MM.1S (cell line): ENCODE measurements at regions not wholly inside any gene's neighbourhood (a gene's known extent, or its start where the extent isn't known, plus 50 kb on each side); places are given as distances from the start of the nearest gene placed in this dataset.

Source experiments
- DNase-seq: peaks from one replicate; pipeline ENCODE4 v3.0.0-alpha.2; 2015
- H2AFZ ChIP-seq: fragments of 300-600 bp; sonication (generic); 2 replicates; pipeline ENCODE4 v1.6.0; 2016; ENCODE audit warnings: antibody characterized with exemption, low read length
- H3F3A ChIP-seq: fragments of 300-600 bp; sonication (generic); 2 replicates; pipeline ENCODE4 v1.6.1; 2016; ENCODE audit warnings: mild to moderate bottlenecking, antibody characterized with exemption, low read length, moderate library complexity, mixed read lengths; ENCODE audit not compliant: insufficient read depth
- H3K27ac ChIP-seq: fragments of 300-600 bp; sonication (generic); 2 replicates; pipeline ENCODE4 v1.5.1; 2016; ENCODE audit warnings: mild to moderate bottlenecking, low read length
- H3K27me3 ChIP-seq: fragments of 300-600 bp; sonication (generic); replicated peaks from 2 replicates; pipeline ENCODE4 v1.6.0; 2016; ENCODE audit warnings: low read length; ENCODE audit not compliant: insufficient read depth
- H3K36me3 ChIP-seq: fragments of 300-600 bp; sonication (generic); replicated peaks from 2 replicates; pipeline ENCODE4 v1.6.1; 2016; ENCODE audit warnings: mild to moderate bottlenecking, low read length, mixed read lengths; ENCODE audit not compliant: insufficient read depth
- H3K4me1 ChIP-seq: fragments of 300-600 bp; sonication (generic); 2 replicates; pipeline ENCODE4 v1.6.1; 2016; ENCODE audit warnings: low read length, mixed read lengths
- H3K4me2 ChIP-seq: fragments of 300-600 bp; sonication (generic); 2 replicates; pipeline ENCODE4 v1.6.0; 2016; ENCODE audit warnings: low read depth, low read length
- H3K4me3 ChIP-seq: fragments of 300-600 bp; sonication (generic); 2 replicates; pipeline ENCODE4 v1.5.1; 2016; ENCODE audit warnings: low read length, mixed read lengths
- H3K79me2 ChIP-seq: fragments of 300-600 bp; sonication (generic); 2 replicates; pipeline ENCODE4 v1.6.1; 2016; ENCODE audit warnings: mixed run types, low read length, mixed read lengths
- H3K9ac ChIP-seq: fragments of 300-600 bp; sonication (generic); 2 replicates; pipeline ENCODE4 v1.6.1; 2016; ENCODE audit warnings: low read length, mixed read lengths
- H3K9me2 ChIP-seq: fragments of 300-600 bp; sonication (generic); replicated peaks from 2 replicates; pipeline ENCODE4 v1.6.1; 2016; ENCODE audit warnings: mild to moderate bottlenecking, low read length, mixed read lengths; ENCODE audit not compliant: insufficient read depth
- H3K9me3 ChIP-seq: fragments of 300-600 bp; sonication (generic); replicated peaks from 2 replicates; pipeline ENCODE4 v1.6.1; 2016; ENCODE audit warnings: mild to moderate bottlenecking, low read length, mixed read lengths; ENCODE audit not compliant: insufficient read depth
- H4K20me1 ChIP-seq: fragments of 300-600 bp; sonication (generic); 2 replicates; pipeline ENCODE4 v1.6.1; 2016; ENCODE audit warnings: mild to moderate bottlenecking, low read length, moderate library complexity, mixed read lengths; ENCODE audit not compliant: insufficient read depth
- EZH2 ChIP-seq: fragments of 300-600 bp; sonication (generic); optimal IDR thresholded peaks from 2 replicates; pipeline ENCODE3; 2017; ENCODE audit warnings: low read depth, mild to moderate bottlenecking, antibody characterized with exemption, low read length, mixed read lengths
- EZH2phosphoT487 ChIP-seq: fragments of 300-600 bp; sonication (generic); IDR thresholded peaks from 2 replicates; pipeline ENCODE4 v1.6.1; 2018; ENCODE audit warnings: antibody characterized with exemption, low read length
- TF ChIP-seq, protein P1 (sequence below): fragments of 300-600 bp; sonication (generic); IDR thresholded peaks from 2 replicates; pipeline ENCODE4 v1.5.1; 2016; ENCODE audit warnings: antibody characterized with exemption, low read length, mixed read lengths

- no peaks in the 10 kb centered on the region for H3K9me2 ChIP-seq
- H3F3A ChIP-seq: no peaks in the 10 kb centered on the region
- no peaks in the 10 kb centered on the region for H3K9me3 ChIP-seq
- H3K4me3 ChIP-seq: no peak overlapping the region
- TF ChIP-seq EZH2phosphoT487 (no peak), EZH2 (no peak)
- TF ChIP-seq, protein P1, sequence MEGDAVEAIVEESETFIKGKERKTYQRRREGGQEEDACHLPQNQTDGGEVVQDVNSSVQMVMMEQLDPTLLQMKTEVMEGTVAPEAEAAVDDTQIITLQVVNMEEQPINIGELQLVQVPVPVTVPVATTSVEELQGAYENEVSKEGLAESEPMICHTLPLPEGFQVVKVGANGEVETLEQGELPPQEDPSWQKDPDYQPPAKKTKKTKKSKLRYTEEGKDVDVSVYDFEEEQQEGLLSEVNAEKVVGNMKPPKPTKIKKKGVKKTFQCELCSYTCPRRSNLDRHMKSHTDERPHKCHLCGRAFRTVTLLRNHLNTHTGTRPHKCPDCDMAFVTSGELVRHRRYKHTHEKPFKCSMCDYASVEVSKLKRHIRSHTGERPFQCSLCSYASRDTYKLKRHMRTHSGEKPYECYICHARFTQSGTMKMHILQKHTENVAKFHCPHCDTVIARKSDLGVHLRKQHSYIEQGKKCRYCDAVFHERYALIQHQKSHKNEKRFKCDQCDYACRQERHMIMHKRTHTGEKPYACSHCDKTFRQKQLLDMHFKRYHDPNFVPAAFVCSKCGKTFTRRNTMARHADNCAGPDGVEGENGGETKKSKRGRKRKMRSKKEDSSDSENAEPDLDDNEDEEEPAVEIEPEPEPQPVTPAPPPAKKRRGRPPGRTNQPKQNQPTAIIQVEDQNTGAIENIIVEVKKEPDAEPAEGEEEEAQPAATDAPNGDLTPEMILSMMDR: no peak
- no peak overlapping the region for H3K9ac ChIP-seq
- no peak overlapping the region for H3K27ac ChIP-seq
- no peaks in the 10 kb centered on the region for H3K27me3 ChIP-seq
- H3K36me3 ChIP-seq: no peaks in the 10 kb centered on the region
- no peak overlapping the region for H2AFZ ChIP-seq
- DNase-seq: no peak
- no peaks in the 10 kb centered on the region for H3K4me1 ChIP-seq
- H3K4me2 ChIP-seq: no peak overlapping the region
- no peaks in the 10 kb centered on the region for H4K20me1 ChIP-seq
- H3K79me2 ChIP-seq: no peaks in the 10 kb centered on the region
These were observed 138.4 kb upstream of the SPDL1 start for GRCh38 chr5:169445191-169445590.

GRCh38 chr5:169442913-169443784 lies 140.4 kb upstream of the SPDL1 start:
- Histone ChIP-seq H3F3A (no peaks in the 10 kb centered on the region), H3K36me3 (no peaks in the 10 kb centered on the region), H3K4me2 (no peak overlapping the region), H3K9ac (no peak overlapping the region), H3K9me3 (no peaks in the 10 kb centered on the region), H3K79me2 (no peaks in the 10 kb centered on the region), H3K4me1 (no peaks in the 10 kb centered on the region), H4K20me1 (no peaks in the 10 kb centered on the region), H2AFZ (no peak overlapping the region), H3K9me2 (no peaks in the 10 kb centered on the region), H3K4me3 (no peak overlapping the region), H3K27ac (no peak overlapping the region), H3K27me3 (no peaks in the 10 kb centered on the region)
- no peak for TF ChIP-seq EZH2phosphoT487
- TF ChIP-seq, protein P1: no peak
- TF ChIP-seq EZH2: no peak
- DNase-seq: no peak

DNA sequence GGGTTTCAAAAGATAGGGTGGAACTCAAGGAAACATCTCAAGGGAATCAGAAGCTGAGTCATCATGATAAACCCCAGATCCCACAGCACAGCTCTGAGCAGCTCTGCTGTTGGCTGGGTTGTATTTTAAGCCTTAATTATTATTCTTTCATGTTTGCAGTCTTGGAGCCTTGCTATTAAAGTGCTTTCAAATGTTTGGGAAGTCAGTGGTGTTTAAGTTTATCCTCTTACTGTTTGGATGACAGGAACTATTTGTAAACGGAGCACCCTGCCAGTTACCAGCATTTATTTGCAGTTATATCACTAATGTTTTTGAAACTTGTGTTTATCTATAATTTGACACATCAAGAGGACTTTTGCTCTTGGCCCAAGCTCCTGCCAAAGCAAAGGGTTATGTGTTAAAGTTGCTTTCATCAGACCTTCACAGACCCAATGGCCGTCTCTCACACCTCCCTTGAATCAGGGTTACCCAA lies 141.1 kb upstream of the SPDL1 start:
- DNase-seq: no peak
- TF ChIP-seq EZH2phosphoT487 (no peak), EZH2 (no peak)
- TF ChIP-seq, protein P1: no peak

More for the DNA sequence above, 141.1 kb upstream of the SPDL1 start:
- Histone ChIP-seq H3K36me3 (no peaks in the 10 kb centered on the region), H3K9me2 (no peaks in the 10 kb centered on the region), H3K27me3 (no peaks in the 10 kb centered on the region), H3K4me3 (no peak overlapping the region), H3K9ac (no peak overlapping the region), H4K20me1 (no peaks in the 10 kb centered on the region), H3K79me2 (no peaks in the 10 kb centered on the region), H3K4me2 (no peak overlapping the region), H3K4me1 (no peaks in the 10 kb centered on the region), H3K9me3 (no peaks in the 10 kb centered on the region), H3K27ac (no peak overlapping the region), H2AFZ (no peak overlapping the region), H3F3A (no peaks in the 10 kb centered on the region)
